ENCODE measurements at regions not wholly inside any gene's neighbourhood (a gene's known extent, or its start where the extent isn't known, plus 50 kb on each side); places are given as distances from the start of the nearest gene placed in this dataset.
"Not testable (repeated sequence)": the region's sequence is repeated elsewhere in the genome, so short reads cannot be mapped to it uniquely, and the experiment has no call there.

- no peak for TF ChIP-seq CTCF (IDR thresholded peaks at IDR 0.05; ENCODE audit: insufficient read depth, low read depth, low read length)
- TF ChIP-seq EZH2 (IDR thresholded peaks at IDR 0.05; ENCODE audit: insufficient read depth, low read length) = no peak
- Mint-ChIP-seq H3K27ac (ENCODE audit: unreplicated experiment) (no peak overlapping the region), H3K36me3 (ENCODE audit: low read depth, unreplicated experiment) (no peaks in the 10 kb centered on the region), H3K9me3 (ENCODE audit: unreplicated experiment) (peaks cover 7% of the 10 kb centered on the region), H3K4me3 (ENCODE audit: unreplicated experiment) (no peak overlapping the region), H3K4me1 (ENCODE audit: low read depth, unreplicated experiment) (peaks cover 4% of the 10 kb centered on the region), H3K27me3 (ENCODE audit: low read depth, unreplicated experiment) (no peaks in the 10 kb centered on the region)
- DNase-seq (ENCODE audit: low read depth) (no peak), FAIRE-seq (no peak)
- H3K36me3 ChIP-seq (ENCODE audit: insufficient read depth, low read length) = no peaks in the 10 kb centered on the region
- no peak overlapping the region for H3K4me2 ChIP-seq (ENCODE audit: low read length)
- H3K27me3 ChIP-seq (ENCODE audit: insufficient read depth, low read length) = no peaks in the 10 kb centered on the region
- H2AFZ ChIP-seq (ENCODE audit: low read depth, low read length) = no peak overlapping the region
- no peaks in the 10 kb centered on the region for H4K20me1 ChIP-seq (ENCODE audit: insufficient read depth, low read length)
- H3K4me1 ChIP-seq (ENCODE audit: insufficient read depth, low read length) = no peaks in the 10 kb centered on the region
- no peak overlapping the region for H3K27ac ChIP-seq (ENCODE audit: low read depth, low read length)
- peaks cover 8% of the 10 kb centered on the region for H3K9me3 ChIP-seq (ENCODE audit: insufficient read depth, low read depth, low read length)
- no peaks in the 10 kb centered on the region for H3K79me2 ChIP-seq (ENCODE audit: insufficient read depth, low read length)
- H3K9ac ChIP-seq (ENCODE audit: low read length) = no peak overlapping the region
- H3K4me3 ChIP-seq (ENCODE audit: insufficient read depth, low read depth, low read length) = no peak overlapping the region
These were observed 466.3 kb downstream of the GUCY1A2 start for GRCh38 chr11:106551744-106552673.

GRCh38 chr11:106552694-106553203 lies 465.5 kb downstream of the GUCY1A2 start:
- peaks cover 8% of the 10 kb centered on the region for H3K9me3 ChIP-seq (ENCODE audit: insufficient read depth, low read depth, low read length)
- no peak overlapping the region for H3K9ac ChIP-seq (ENCODE audit: low read length)
- no peaks in the 10 kb centered on the region for H3K27me3 ChIP-seq (ENCODE audit: insufficient read depth, low read length)
- H3K4me3 Mint-ChIP-seq (ENCODE audit: unreplicated experiment) = no peak overlapping the region
- H3K79me2 ChIP-seq (ENCODE audit: insufficient read depth, low read length) = no peaks in the 10 kb centered on the region
- no peaks in the 10 kb centered on the region for H3K36me3 Mint-ChIP-seq (ENCODE audit: low read depth, unreplicated experiment)
- no peak overlapping the region for H3K4me2 ChIP-seq (ENCODE audit: low read length)
- no peak overlapping the region for H3K27ac Mint-ChIP-seq (ENCODE audit: unreplicated experiment)
- DNase-seq (ENCODE audit: low read depth) (no peak), FAIRE-seq (no peak)
- no peaks in the 10 kb centered on the region for H3K36me3 ChIP-seq (ENCODE audit: insufficient read depth, low read length)
- H3K27ac ChIP-seq (ENCODE audit: low read depth, low read length) = no peak overlapping the region
- no peaks in the 10 kb centered on the region for H3K4me1 ChIP-seq (ENCODE audit: insufficient read depth, low read length)
- H3K27me3 Mint-ChIP-seq (ENCODE audit: low read depth, unreplicated experiment) = no peaks in the 10 kb centered on the region
- no peak overlapping the region for H3K4me3 ChIP-seq (ENCODE audit: insufficient read depth, low read depth, low read length)
- H2AFZ ChIP-seq (ENCODE audit: low read depth, low read length) = no peak overlapping the region
- peaks cover 7% of the 10 kb centered on the region for H3K9me3 Mint-ChIP-seq (ENCODE audit: unreplicated experiment)
- H3K4me1 Mint-ChIP-seq (ENCODE audit: low read depth, unreplicated experiment) = peaks cover 4% of the 10 kb centered on the region
- TF ChIP-seq CTCF (IDR thresholded peaks at IDR 0.05; ENCODE audit: insufficient read depth, low read depth, low read length) (no peak), EZH2 (IDR thresholded peaks at IDR 0.05; ENCODE audit: insufficient read depth, low read length) (no peak)
- no peaks in the 10 kb centered on the region for H4K20me1 ChIP-seq (ENCODE audit: insufficient read depth, low read length)

- Histone ChIP-seq H3K4me2 (ENCODE audit: low read length) (no peak overlapping the region), H3K79me2 (ENCODE audit: insufficient read depth, low read length) (no peaks in the 10 kb centered on the region), H3K9ac (ENCODE audit: low read length) (no peak overlapping the region), H2AFZ (ENCODE audit: low read depth, low read length) (no peak overlapping the region), H3K4me1 (ENCODE audit: insufficient read depth, low read length) (no peaks in the 10 kb centered on the region), H3K27ac (ENCODE audit: low read depth, low read length) (no peak overlapping the region), H4K20me1 (ENCODE audit: insufficient read depth, low read length) (no peaks in the 10 kb centered on the region), H3K9me3 (ENCODE audit: insufficient read depth, low read depth, low read length) (peaks cover 8% of the 10 kb centered on the region), H3K27me3 (ENCODE audit: insufficient read depth, low read length) (no peaks in the 10 kb centered on the region), H3K36me3 (ENCODE audit: insufficient read depth, low read length) (no peaks in the 10 kb centered on the region), H3K4me3 (ENCODE audit: insufficient read depth, low read depth, low read length) (no peak overlapping the region)
- DNase-seq (ENCODE audit: low read depth) = no peak
- Mint-ChIP-seq H3K27me3 (ENCODE audit: low read depth, unreplicated experiment) (no peaks in the 10 kb centered on the region), H3K4me1 (ENCODE audit: low read depth, unreplicated experiment) (peaks cover 4% of the 10 kb centered on the region), H3K9me3 (ENCODE audit: unreplicated experiment) (peaks cover 7% of the 10 kb centered on the region), H3K4me3 (ENCODE audit: unreplicated experiment) (no peak overlapping the region), H3K36me3 (ENCODE audit: low read depth, unreplicated experiment) (no peaks in the 10 kb centered on the region), H3K27ac (ENCODE audit: unreplicated experiment) (no peak overlapping the region)
- TF ChIP-seq EZH2 (IDR thresholded peaks at IDR 0.05; ENCODE audit: insufficient read depth, low read length) = no peak
- TF ChIP-seq CTCF (IDR thresholded peaks at IDR 0.05; ENCODE audit: insufficient read depth, low read depth, low read length) = no peak
- no peak for FAIRE-seq
These were observed 465.0 kb downstream of the GUCY1A2 start for GRCh38 chr11:106553304-106553703.

- H3K9me3 Mint-ChIP-seq (ENCODE audit: unreplicated experiment); H3K79me2 ChIP-seq (ENCODE audit: insufficient read depth, low read length); H3K9me3 ChIP-seq (ENCODE audit: insufficient read depth, low read depth, low read length); FAIRE-seq; H3K27me3 Mint-ChIP-seq (ENCODE audit: low read depth, unreplicated experiment); H4K20me1 ChIP-seq (ENCODE audit: insufficient read depth, low read length); H3K9ac ChIP-seq (ENCODE audit: low read length); H3K27me3 ChIP-seq (ENCODE audit: insufficient read depth, low read length); H2AFZ ChIP-seq (ENCODE audit: low read depth, low read length); H3K27ac ChIP-seq (ENCODE audit: low read depth, low read length); H3K4me1 Mint-ChIP-seq (ENCODE audit: low read depth, unreplicated experiment); H3K36me3 ChIP-seq (ENCODE audit: insufficient read depth, low read length); H3K36me3 Mint-ChIP-seq (ENCODE audit: low read depth, unreplicated experiment); DNase-seq (ENCODE audit: low read depth); H3K4me3 ChIP-seq (ENCODE audit: insufficient read depth, low read depth, low read length); H3K4me1 ChIP-seq (ENCODE audit: insufficient read depth, low read length); H3K4me2 ChIP-seq (ENCODE audit: low read length); H3K4me3 Mint-ChIP-seq (ENCODE audit: unreplicated experiment): not testable (repeated sequence)
- H3K27ac Mint-ChIP-seq (ENCODE audit: unreplicated experiment) = peak overlapping the region; percentile 64
These were observed 462.6 kb downstream of the GUCY1A2 start for GRCh38 chr11:106555566-106556250.

All from astrocyte (in vitro differentiated cells and primary cell).